ENCODE measurements at regions not wholly inside any gene's neighbourhood (a gene's known extent, or its start where the extent isn't known, plus 50 kb on each side); places are given as distances from the start of the nearest gene placed in this dataset.

DNA sequence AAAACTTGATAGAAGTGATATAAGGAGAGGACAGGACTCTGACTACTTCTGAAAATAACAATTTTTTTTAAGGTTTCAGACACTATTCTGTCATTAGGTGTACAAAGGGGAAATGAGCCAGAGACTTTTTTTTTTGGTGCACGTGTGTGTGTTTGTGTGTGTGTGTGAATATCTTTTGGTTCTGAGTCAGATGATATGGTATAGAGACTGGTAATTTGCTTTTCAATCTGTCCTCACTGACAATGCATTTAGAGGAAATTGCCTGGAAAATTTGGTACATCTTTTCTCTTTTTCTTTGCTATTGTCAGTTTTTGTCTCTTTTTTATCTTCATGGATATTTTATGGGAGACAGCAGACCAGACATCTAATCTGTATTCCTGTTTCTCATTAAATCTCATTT, 59.3 kb downstream of the DDIT4L start:
- DNase-seq: no peak

DNA sequence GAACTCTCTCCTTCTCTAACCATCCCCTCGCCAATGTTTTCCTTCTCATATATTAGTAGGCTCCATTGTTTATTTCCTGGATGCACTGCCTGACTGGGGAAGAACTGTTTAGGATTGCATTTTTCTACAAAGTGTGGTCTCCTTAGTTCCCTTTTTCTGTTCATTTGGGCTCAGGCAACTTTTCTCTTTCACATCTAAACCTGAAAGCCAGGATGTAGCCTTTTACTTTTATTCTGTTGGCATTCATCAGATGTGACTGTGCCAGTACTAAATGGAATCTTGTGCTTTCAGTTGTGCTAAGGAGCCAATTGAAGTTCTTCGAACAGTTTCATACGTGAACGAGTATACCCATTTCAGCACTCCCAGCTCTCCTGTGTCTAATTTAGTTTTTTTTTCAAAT, 59.8 kb downstream of the DDIT4L start:
- no peak for DNase-seq

DNA sequence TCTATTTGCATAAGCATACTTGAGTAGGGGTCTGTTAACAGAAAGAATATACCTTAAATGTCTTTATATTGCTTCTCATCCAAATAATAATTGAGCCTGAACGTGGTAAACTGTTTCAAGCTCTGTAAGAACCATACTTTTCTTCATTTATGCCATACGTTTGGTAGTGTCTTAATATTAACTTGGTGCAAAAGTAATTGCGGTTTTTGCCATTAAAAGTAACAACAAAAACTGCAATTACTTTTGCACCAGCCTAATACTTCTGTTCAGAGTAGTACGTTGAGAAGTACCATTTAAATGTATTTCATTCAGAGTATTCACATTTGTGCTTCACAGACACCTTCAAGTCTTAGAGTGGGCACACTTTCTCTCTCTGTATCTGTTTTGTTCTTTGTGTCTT, 60.5 kb downstream of the DDIT4L start:
- no peak for DNase-seq

DNA sequence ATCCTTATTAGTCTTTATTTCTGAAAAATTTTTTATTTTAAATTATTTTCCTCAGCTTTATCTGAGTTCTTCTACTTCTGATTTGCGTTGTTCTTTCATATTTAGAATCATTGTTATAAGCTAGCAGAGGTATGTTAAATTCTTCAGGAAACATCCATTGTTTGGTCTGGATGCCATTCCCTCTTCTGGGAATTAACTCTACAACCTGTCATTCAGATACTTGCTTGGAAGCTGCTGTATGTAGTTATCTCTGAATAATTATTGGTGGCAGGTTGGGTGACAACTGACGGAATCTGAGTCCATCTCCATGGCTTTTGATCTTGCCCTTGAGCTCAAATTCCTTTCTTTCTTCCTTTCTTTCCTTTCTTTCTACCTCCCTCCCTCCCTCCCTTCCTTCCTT, 61.9 kb downstream of the DDIT4L start:
- no peak for DNase-seq

DNA sequence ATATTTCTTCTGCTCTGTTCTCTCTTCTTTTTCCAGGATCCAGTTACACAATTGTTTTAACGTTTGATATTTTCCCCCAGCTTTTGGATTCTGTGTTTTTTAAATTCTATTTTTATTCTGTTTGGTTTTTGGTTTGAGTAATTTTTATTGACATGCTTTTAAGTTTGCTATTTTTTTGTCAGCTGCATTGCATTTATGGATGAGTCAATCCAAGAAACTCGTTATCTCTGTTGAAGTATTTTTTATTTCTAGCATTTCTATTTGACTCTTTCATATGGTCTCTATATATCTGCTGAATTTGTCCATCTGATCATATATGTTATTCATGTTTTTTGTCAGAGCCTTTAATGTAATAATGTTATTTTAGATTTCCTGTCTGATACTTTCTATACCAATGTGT, 65.6 kb downstream of the DDIT4L start:
- no peak for DNase-seq

DNA sequence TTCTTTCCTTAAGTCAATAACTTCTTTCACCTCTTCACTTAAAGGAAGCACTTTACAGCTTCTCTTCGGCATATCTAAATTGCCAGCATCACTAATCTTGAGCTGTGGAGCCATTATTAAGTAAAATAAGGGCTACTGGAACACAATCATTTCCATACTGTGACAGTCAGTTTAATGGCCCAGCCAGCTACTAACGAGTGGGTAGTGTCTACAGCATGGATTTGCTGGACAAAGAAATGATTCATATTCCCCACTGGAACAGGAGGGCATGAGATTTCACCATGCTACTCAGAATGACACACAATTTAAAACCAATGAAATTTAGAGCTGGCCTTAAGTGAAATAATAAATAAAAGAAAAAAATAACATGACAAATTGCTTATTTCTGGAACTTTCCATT, 72.1 kb downstream of the DDIT4L start:
- no peak for DNase-seq

DNA sequence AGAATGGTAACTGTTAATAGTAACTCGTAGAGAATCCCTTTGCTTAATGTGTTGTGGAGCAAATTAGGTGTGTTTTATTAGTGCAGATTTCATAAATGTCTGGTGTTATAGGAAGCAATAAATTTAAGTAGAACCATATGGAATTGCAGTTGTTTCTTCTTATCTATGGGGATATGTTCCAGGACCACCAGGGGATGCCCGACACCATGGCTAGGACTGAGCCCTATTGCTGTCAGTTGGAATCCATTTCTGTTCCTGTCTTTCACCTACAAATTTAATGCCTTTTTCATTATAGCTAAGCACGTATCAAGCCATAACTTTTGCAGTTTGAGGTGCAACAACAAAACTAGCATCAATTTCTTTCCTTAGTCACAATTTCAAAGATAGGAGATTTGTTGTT, 72.5 kb downstream of the DDIT4L start:
- no peak for DNase-seq

DNA sequence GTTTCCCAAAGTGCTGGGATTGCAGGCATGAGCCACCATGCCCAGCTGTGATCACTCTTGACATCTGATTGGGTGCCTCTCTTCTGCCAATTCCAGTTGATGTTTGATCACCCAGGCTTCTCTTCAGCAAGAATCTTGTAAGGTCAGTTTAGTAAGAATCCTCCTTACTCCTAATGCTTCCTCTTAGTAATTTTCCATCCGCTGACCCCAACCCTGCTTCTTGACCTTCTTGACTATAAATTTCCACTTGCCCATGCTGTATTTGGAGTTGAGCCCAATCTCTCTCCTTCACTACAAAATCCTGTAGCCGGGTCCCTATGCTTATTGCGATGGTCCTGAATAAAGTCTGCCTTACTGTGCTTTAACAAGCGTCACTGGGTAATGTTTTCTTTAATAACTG, 75.4 kb downstream of the DDIT4L start:
- no peak for DNase-seq

DNA sequence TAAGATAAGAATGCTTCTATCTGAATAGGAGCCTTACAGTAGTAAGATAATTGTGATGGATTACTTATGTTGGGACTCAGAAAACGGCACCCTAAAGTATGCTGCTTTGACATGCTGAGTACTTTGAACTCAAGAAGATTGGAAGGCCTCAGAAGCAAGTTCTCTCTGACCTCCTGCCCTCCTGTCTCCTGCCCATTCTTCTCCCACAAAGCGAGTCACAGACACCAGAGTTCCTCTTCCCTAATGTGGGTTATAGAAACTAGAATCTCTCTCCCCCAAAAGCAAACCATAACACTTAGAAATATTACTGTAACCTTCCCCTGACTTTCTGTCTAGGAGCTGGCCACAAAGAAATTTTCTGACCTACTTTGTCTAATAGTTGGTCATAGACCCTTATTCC, 76.5 kb downstream of the DDIT4L start:
- DNase-seq: no peak

DNA sequence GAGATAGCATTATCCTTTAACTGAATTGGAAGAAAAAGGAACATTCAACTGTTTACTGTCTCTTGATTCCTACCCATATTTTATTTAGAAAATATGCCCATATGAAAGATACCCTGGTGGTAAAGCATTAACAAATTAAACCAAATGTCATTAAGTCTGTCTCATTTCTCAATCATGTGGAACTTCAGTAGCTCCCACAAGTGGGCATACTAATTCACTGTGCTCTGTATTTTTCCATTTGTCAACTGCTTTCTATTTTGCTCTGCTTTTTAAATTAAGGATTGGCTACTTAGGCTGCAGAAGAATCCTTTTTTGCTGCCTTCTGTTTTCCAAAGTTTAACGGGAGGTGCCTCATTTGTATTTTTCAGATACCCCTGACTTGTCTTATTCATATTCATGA, 77.2 kb downstream of the DDIT4L start:
- no peak for DNase-seq

DNA sequence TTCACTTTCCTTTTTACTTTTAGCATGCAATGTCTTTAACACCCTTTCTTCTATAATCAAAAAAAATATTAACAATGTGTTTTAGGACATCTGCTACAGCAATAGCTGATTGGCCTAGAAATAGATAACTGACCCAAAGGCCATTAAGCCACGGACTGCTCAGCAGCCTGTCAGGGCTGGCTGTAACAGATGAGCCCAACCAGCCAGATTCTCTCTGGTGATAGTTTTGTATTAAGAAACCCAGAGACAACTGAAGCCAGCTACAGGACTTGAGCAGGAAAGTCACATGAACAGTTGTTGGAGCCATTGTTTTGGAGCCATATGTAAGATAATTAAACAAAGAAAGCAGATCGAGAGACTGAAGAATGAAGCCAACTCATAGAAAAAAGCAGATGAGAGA, 80.3 kb downstream of the DDIT4L start:
- no peak for DNase-seq

DNA sequence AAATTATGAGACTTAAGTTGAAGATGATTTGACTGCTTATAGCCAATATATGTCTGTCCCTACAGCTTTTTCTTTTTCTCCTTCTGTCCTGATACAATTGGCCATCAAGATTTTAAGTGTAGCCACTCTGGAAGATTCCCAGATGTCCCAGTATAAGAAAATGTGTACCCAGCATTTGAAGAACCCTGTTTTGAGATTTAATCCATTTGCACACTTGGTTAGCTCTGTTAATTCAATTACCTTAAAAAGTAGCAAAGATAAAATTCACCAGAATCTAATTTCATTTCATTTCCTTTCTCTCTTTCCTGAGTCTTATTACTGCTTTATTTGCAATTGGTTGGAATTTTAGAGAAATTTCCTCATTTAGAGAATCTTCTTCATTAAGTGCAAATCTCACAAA, 81.4 kb downstream of the DDIT4L start:
- no peak for DNase-seq

DNA sequence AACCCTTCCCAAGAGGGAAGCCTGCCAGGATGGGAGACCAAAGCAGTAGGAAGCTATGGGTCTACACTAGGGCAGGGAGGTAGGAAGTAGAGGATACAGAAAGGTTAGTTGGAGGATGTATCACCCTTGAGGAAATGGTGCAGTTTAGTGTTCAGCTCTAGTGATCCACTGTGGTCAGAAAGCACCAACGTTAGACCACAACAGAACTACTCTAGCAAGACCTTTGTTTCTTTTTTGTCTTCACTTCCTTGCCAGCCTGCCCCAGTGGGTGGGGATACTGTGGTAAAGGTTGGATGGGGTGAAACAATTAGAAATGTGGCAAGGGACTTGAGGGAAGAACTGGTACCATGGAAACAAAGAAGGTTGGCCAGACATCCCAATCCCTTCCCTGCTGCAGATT, 83.3 kb downstream of the DDIT4L start:
- peak; percentile 25 for DNase-seq

DNA sequence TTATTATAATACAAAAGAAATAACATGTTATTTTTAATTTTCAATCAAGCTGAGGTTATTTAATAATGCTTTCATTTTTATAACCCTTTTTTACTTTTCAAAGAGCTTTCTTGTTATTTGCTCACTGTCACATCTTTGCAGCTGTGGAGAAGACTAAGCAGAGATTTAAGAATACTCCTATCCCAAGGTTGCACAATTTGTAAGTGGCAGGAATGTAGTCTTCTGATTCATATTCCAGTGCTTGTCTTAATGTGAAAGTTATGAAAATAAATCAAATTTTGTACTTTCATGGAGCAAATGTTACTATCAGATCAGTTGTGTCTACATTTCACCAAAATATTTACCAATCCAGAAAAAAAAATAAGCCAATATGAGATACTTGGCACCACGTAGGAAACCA, 86.6 kb downstream of the DDIT4L start:
- no peak for DNase-seq

DNA sequence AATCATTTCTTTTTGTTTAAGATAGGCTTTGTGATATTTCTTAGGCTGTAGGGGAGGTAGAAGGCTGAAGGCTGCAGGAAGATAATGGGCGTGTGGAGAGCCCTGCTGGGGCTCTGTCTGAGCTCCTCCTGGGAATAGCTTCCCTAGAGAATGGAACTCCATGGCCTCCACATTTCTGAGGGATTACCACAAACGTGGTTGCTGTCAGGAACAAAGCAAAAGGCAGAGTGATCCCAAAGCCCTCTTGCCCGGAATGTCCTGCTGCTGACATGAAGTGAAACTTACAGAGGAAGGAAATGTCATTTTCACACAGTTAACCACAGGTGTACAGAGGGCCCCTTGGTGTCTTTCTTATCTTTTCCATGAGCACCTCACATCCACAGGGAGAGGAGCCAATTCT, 89.3 kb downstream of the DDIT4L start:
- peak; percentile 16 for DNase-seq

DNA sequence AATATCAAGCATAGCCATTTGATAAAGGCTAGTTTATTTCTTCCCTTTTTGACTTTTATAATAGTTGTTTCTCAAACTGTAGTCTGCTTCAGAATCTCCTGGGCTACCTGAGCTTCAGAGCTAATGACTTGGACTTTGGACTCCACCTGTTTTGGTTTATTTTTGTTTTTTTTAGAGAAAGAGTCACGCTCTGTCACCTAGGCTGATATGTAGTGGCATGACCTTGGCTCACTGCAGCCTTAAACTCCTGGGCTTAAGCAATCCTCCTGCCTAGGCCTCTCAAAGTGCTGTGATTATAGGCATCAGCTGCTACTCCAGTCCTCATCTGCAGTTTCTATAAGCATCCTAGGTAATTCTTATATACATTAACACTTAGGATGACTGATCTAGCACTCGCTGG, 90.5 kb downstream of the DDIT4L start:
- no peak for DNase-seq

DNA sequence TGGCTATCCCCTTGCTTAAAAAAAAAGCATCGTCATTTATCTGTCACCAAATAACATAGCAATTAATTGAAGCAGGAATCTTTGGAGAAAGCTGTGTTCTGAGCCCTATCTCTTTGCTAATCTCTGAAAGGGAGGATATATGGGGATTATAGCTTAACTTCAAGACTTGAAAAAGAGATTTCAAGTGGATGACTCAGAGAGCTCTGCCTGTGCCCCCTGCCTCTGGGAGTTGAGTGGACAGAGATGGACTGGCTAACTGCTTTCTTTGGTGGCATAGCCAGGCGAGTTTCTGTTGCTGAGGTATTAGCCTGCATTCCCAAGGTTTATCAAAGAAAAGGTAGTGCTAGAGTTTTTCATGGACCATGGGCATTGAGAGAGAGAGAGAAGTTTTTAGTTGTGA, 91.6 kb downstream of the DDIT4L start:
- no peak for DNase-seq

DNA sequence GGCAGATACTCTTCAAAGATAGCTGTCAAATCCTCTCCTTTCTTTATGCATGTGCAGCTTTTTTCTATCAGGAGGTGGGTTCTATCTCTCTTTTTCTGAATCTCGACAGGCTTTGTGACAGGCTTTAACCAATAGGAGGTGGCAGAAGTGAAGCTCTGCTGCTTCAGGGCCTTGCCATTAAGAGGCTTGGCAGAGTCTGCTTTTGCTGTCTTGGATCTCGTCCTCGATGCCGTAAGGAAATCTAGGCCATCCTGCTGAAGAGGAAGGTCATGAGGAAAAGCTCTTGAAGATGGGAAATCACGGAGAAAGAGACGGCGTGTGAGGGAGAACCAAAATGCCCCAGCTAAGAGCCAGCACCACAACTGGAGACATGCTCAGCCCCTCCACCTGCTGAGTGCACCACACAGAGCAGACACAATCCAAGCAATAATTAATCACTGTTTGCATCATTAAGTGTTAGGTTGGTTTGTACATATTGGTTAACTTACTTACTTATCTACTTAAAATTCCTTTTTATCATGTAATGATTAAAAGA, 92.2 kb downstream of the DDIT4L start:
- no peak for DNase-seq

DNA sequence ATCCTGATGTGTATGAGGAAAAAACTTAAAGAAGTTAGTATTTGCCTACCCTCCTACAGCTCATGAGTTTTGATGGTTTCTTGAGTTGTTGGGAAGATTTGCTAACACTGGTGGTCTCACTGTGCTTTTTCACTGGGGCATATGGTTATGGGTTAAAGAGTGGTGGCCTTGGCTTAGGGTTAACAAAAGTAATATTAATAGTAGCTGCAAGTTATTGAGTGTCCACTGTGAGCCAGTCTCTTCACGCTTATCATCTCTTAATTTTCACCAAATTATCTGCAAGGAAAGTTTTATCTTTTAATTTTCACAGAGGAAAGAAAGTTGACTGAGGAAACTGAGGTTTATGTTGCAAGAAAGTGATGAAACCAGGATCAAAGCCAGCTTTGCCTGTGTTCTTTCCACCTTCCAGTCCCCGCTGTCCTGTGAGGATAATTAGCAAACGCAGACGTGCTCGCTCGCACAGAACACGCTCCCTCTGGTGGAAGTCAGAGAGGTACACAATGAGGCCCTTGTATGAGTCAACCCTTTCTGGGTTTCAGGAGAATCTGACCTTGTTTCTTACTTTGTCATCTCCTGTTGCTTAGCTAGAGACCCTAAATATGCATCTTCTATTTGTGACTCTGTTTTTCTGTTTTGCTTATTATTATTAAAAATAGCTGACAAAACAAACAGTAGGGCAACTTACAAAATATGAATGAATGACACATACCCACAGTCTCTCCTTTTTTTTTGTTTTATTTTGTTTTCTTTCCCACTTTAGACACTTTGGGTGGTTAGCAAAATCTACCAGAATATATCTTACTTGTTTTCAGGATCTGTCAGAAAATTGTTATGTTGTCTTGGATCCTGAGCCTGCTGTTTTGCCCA, 94.3 kb downstream of the DDIT4L start:
- peak; percentile 65 for DNase-seq

DNA sequence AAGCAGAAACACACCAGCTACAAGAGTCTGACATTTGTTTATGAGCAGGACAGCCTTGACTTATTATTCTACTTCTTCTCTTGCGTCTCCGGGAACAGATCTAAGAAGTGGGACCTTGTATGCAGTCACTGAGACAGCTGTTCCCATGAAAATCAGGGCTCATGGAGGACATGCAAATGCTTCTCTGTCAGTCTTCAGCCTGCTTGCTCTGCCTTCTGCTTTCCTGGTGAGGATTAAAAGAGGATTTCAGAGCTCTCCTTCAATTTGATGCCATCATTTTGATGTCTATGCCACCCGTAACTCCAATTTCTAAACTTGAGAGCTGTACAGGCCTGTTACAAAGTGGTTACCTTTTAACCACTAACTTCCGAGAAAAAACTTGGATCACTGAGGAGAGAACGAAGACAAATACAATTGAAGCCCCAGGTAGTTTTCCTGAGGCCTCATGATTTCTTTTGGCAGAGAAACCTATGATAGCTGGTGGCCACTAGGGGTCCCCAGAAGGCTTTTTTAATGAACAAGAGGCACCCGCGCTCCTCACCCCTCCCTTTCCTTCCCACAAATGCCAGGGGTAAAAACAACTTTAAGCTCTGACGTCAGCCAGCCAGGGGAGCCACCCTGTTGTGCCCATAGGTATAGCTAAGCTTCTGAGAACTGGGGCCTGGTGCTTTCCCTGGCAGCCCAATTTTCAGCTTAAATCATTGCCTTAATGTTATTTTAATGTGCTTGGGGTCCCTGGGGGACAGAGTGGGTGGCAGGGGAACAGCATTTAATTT, 97.0 kb downstream of the DDIT4L start:
- DNase-seq: peak; percentile 94

DNA sequence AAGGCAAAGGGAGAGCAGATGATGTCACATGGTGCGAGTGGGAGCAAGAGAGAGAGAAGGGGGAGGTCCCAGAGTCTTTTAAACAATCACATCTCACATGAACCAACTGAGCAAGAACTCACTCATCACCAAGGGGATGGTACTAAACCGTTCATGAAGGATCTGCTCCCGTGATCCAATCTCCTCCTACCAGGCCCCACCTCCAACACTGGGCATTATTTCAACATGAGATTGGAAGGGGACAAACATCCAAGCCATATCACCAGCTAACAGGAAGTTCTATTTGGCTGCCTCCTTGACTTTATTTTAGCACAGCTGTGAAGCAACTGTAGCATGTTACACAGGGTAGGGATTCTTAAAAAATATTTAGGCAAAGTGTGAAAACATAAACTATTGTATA, 102.5 kb downstream of the DDIT4L start:
- no peak for DNase-seq

DNA sequence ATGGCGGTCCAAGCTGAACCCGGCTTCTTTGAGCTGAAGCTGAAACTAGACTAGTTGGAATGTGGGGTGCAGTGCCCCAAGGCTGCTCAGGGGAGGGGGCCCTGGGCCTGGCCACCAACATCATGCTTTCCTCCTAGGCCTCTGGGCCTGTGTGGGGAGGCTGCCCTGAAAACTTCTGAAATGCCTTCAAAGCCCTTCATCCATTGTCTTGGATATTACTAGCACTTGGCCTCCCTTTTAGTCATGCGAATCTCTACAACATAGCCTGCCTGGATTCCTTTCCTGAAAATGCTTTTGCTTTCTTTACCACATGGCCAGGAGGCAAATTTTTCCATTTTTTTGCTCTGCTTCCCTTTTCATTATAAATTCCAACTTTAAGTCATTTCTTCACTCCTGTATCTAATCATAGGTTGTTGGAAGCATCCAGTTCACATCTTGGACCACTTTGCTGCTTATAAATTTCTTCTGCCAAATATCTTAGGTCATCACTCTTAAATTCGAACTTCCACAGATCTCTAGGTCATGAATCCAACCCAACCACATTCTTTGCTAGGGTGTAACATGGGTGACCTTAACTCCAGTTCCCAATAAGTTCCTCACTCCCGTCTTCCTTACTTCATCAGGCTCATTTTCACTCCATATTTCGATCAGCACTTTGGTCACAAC, 103.4 kb downstream of the DDIT4L start:
- no peak for DNase-seq

DNA sequence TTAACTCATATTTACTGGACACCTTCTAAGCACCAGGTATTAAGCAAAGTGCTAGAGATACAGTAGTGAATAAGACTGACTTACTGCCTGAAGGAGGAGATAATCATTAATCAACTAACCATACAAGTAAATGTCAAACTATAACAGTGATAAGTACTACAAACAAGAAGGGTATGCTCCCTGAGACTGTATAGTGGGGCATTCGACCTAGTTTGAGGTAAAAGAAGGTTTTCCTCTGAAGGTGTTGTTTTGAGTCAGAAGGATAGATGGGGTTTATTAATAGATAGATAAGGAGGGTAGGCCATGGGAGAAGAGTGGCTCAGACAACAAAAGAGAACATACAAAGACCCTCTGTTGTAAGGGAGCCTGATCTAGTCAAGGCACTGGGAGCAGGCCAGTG, 105.4 kb downstream of the DDIT4L start:
- no peak for DNase-seq

DNA sequence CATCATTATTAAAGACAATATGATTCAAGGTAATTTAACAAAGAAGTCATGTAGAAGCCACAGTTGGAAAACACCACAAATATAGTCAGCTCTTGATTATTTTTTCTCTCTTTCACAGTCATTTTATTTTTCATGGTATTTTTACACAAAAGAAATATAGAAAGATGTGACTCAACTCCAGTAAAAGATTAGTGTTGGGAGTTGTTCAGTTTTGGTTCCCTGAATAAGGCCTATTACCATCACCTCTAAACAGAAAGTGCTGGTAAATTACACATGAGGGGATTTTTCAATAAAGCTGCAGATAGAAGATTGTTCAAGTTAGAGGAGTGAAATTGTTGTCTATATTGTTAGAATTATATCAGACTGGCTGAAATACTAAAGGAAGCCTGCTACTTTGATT, 107.0 kb downstream of the DDIT4L start:
- no peak for DNase-seq

Data from CD4-positive, alpha-beta T cell treated with Interleukin-17A for 1 hour (primary cell).